ENCODE measurements at regions not wholly inside any gene's neighbourhood (a gene's known extent, or its start where the extent isn't known, plus 50 kb on each side); places are given as distances from the start of the nearest gene placed in this dataset.

GRCh38 chr10:121042342-121042741 is 191.2 kb downstream of the WDR11 start:
- Mint-ChIP-seq H3K4me1 (no peaks in the 10 kb centered on the region), H3K9me3 (no peaks in the 10 kb centered on the region), H3K27me3 (peaks cover 1% of the 10 kb centered on the region), H3K36me3 (no peaks in the 10 kb centered on the region), H3K4me3 (no peak overlapping the region), H3K27ac (no peak overlapping the region)

- H3K27ac Mint-ChIP-seq = no peak overlapping the region
- no peaks in the 10 kb centered on the region for H3K27me3 Mint-ChIP-seq
- H3K9me3 Mint-ChIP-seq = no peaks in the 10 kb centered on the region
- no peaks in the 10 kb centered on the region for H3K36me3 Mint-ChIP-seq
- H3K4me3 Mint-ChIP-seq = no peak overlapping the region
- no peaks in the 10 kb centered on the region for H3K4me1 Mint-ChIP-seq
These were observed 192.1 kb downstream of the WDR11 start for GRCh38 chr10:121043124-121043849.

GRCh38 chr10:121048749-121049148 is 197.6 kb downstream of the WDR11 start:
- H3K27me3 Mint-ChIP-seq = no peaks in the 10 kb centered on the region
- no peak overlapping the region for H3K27ac Mint-ChIP-seq
- no peak overlapping the region for H3K4me3 Mint-ChIP-seq
- no peaks in the 10 kb centered on the region for H3K36me3 Mint-ChIP-seq
- no peaks in the 10 kb centered on the region for H3K4me1 Mint-ChIP-seq
- H3K9me3 Mint-ChIP-seq = no peaks in the 10 kb centered on the region

- Mint-ChIP-seq H3K4me3 (no peak overlapping the region), H3K27ac (no peak overlapping the region), H3K27me3 (no peaks in the 10 kb centered on the region), H3K36me3 (no peaks in the 10 kb centered on the region), H3K9me3 (no peaks in the 10 kb centered on the region), H3K4me1 (no peaks in the 10 kb centered on the region)
These were observed 198.3 kb downstream of the WDR11 start for GRCh38 chr10:121049489-121049888.

- H3K36me3 Mint-ChIP-seq = no peaks in the 10 kb centered on the region
- H3K9me3 Mint-ChIP-seq = no peaks in the 10 kb centered on the region
- no peak overlapping the region for H3K4me3 Mint-ChIP-seq
- no peaks in the 10 kb centered on the region for H3K4me1 Mint-ChIP-seq
- H3K27me3 Mint-ChIP-seq = no peaks in the 10 kb centered on the region
- H3K27ac Mint-ChIP-seq = no peak overlapping the region
These were observed 198.8 kb downstream of the WDR11 start for GRCh38 chr10:121049923-121050322.

GRCh38 chr10:121051171-121051570 is 200.0 kb downstream of the WDR11 start:
- no peaks in the 10 kb centered on the region for H3K36me3 Mint-ChIP-seq
- no peak overlapping the region for H3K4me3 Mint-ChIP-seq
- no peaks in the 10 kb centered on the region for H3K27me3 Mint-ChIP-seq
- H3K4me1 Mint-ChIP-seq = no peaks in the 10 kb centered on the region
- H3K27ac Mint-ChIP-seq = no peak overlapping the region
- no peaks in the 10 kb centered on the region for H3K9me3 Mint-ChIP-seq

- H3K27me3 Mint-ChIP-seq = no peaks in the 10 kb centered on the region
- no peak overlapping the region for H3K27ac Mint-ChIP-seq
- H3K36me3 Mint-ChIP-seq = no peaks in the 10 kb centered on the region
- no peaks in the 10 kb centered on the region for H3K4me1 Mint-ChIP-seq
- no peaks in the 10 kb centered on the region for H3K9me3 Mint-ChIP-seq
- no peak overlapping the region for H3K4me3 Mint-ChIP-seq
These were observed 200.6 kb downstream of the WDR11 start for GRCh38 chr10:121051696-121052279.

GRCh38 chr10:121053151-121053550 is 202.0 kb downstream of the WDR11 start:
- no peak overlapping the region for H3K4me3 Mint-ChIP-seq
- no peaks in the 10 kb centered on the region for H3K4me1 Mint-ChIP-seq
- H3K9me3 Mint-ChIP-seq = no peaks in the 10 kb centered on the region
- H3K27ac Mint-ChIP-seq = no peak overlapping the region
- H3K36me3 Mint-ChIP-seq = no peaks in the 10 kb centered on the region
- H3K27me3 Mint-ChIP-seq = no peaks in the 10 kb centered on the region

GRCh38 chr10:121054874-121055273 is 203.7 kb downstream of the WDR11 start:
- H3K4me1 Mint-ChIP-seq = no peaks in the 10 kb centered on the region
- H3K4me3 Mint-ChIP-seq = no peak overlapping the region
- H3K9me3 Mint-ChIP-seq = no peaks in the 10 kb centered on the region
- H3K27me3 Mint-ChIP-seq = no peaks in the 10 kb centered on the region
- no peak overlapping the region for H3K27ac Mint-ChIP-seq
- H3K36me3 Mint-ChIP-seq = no peaks in the 10 kb centered on the region

GRCh38 chr10:121057269-121057668 is 206.1 kb downstream of the WDR11 start:
- H3K27me3 Mint-ChIP-seq = no peaks in the 10 kb centered on the region
- H3K4me1 Mint-ChIP-seq = no peaks in the 10 kb centered on the region
- H3K36me3 Mint-ChIP-seq = no peaks in the 10 kb centered on the region
- no peaks in the 10 kb centered on the region for H3K9me3 Mint-ChIP-seq
- H3K4me3 Mint-ChIP-seq = no peak overlapping the region
- H3K27ac Mint-ChIP-seq = no peak overlapping the region

- H3K27ac Mint-ChIP-seq = no peak overlapping the region
- H3K27me3 Mint-ChIP-seq = no peaks in the 10 kb centered on the region
- H3K4me1 Mint-ChIP-seq = no peaks in the 10 kb centered on the region
- H3K36me3 Mint-ChIP-seq = no peaks in the 10 kb centered on the region
- H3K9me3 Mint-ChIP-seq = no peaks in the 10 kb centered on the region
- no peak overlapping the region for H3K4me3 Mint-ChIP-seq
These were observed 206.9 kb downstream of the WDR11 start for GRCh38 chr10:121058082-121058481.

- Mint-ChIP-seq H3K4me1 (no peaks in the 10 kb centered on the region), H3K36me3 (no peaks in the 10 kb centered on the region), H3K27me3 (no peaks in the 10 kb centered on the region), H3K9me3 (no peaks in the 10 kb centered on the region), H3K4me3 (no peak overlapping the region), H3K27ac (no peak overlapping the region)
These were observed 208.2 kb downstream of the WDR11 start for GRCh38 chr10:121059351-121059750.

- H3K9me3 Mint-ChIP-seq = no peaks in the 10 kb centered on the region
- no peaks in the 10 kb centered on the region for H3K36me3 Mint-ChIP-seq
- H3K27ac Mint-ChIP-seq = no peak overlapping the region
- no peaks in the 10 kb centered on the region for H3K27me3 Mint-ChIP-seq
- H3K4me3 Mint-ChIP-seq = no peak overlapping the region
- no peaks in the 10 kb centered on the region for H3K4me1 Mint-ChIP-seq
These were observed 211.0 kb downstream of the WDR11 start for GRCh38 chr10:121062115-121062514.

GRCh38 chr10:121063744-121064143 is 212.6 kb downstream of the WDR11 start:
- Mint-ChIP-seq H3K4me1 (no peaks in the 10 kb centered on the region), H3K36me3 (no peaks in the 10 kb centered on the region)

GRCh38 chr10:121064491-121064890 is 213.3 kb downstream of the WDR11 start:
- Mint-ChIP-seq H3K4me1 (no peaks in the 10 kb centered on the region), H3K27me3 (no peaks in the 10 kb centered on the region), H3K36me3 (no peaks in the 10 kb centered on the region), H3K4me3 (no peak overlapping the region), H3K9me3 (no peaks in the 10 kb centered on the region), H3K27ac (no peak overlapping the region)

More at GRCh38 chr10:121063744-121064143, 212.6 kb downstream of the WDR11 start:
- no peak overlapping the region for H3K4me3 Mint-ChIP-seq
- no peaks in the 10 kb centered on the region for H3K27me3 Mint-ChIP-seq
- H3K9me3 Mint-ChIP-seq = no peaks in the 10 kb centered on the region
- H3K27ac Mint-ChIP-seq = no peak overlapping the region

GRCh38 chr10:121065330-121065729 is 214.2 kb downstream of the WDR11 start:
- H3K36me3 Mint-ChIP-seq = no peaks in the 10 kb centered on the region
- H3K4me3 Mint-ChIP-seq = no peak overlapping the region
- H3K27me3 Mint-ChIP-seq = no peaks in the 10 kb centered on the region
- no peaks in the 10 kb centered on the region for H3K9me3 Mint-ChIP-seq
- no peak overlapping the region for H3K27ac Mint-ChIP-seq
- no peaks in the 10 kb centered on the region for H3K4me1 Mint-ChIP-seq

Measured in activated naive CD4-positive, alpha-beta T cell treated with anti-CD3 and anti-CD28 coated beads, Interleukin-2, amount 50 U/mL, for 24 hours (primary cell).